ENCODE measurements at regions not wholly inside any gene's neighbourhood (a gene's known extent, or its start where the extent isn't known, plus 50 kb on each side); places are given as distances from the start of the nearest gene placed in this dataset.

DNA sequence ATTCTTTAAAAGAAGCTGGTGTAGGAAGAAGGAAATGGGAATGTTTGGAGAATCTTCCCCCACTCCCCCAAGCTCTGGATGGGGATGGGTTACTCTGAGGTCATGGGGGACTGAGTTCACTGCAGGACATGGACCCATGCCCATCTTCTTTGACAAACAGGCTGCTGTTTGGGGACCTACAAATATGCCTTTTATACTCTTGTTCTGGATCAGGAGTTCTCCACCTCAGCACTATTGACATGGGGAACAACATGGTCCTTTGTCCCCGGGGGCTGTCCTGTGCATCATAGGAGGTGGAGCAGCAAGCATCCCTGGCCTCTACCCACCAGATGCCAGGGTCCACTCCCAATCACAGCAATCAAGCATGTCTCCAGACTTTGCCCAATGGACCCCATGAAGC is 365.8 kb upstream of the C1orf174 start:
- TF ChIP-seq, protein P1, sequence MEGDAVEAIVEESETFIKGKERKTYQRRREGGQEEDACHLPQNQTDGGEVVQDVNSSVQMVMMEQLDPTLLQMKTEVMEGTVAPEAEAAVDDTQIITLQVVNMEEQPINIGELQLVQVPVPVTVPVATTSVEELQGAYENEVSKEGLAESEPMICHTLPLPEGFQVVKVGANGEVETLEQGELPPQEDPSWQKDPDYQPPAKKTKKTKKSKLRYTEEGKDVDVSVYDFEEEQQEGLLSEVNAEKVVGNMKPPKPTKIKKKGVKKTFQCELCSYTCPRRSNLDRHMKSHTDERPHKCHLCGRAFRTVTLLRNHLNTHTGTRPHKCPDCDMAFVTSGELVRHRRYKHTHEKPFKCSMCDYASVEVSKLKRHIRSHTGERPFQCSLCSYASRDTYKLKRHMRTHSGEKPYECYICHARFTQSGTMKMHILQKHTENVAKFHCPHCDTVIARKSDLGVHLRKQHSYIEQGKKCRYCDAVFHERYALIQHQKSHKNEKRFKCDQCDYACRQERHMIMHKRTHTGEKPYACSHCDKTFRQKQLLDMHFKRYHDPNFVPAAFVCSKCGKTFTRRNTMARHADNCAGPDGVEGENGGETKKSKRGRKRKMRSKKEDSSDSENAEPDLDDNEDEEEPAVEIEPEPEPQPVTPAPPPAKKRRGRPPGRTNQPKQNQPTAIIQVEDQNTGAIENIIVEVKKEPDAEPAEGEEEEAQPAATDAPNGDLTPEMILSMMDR (IDR thresholded peaks at IDR 0.05; ENCODE audit: insufficient read depth, low read length, poor library complexity, severe bottlenecking) = no peak
- no peaks in the 10 kb centered on the region for H3K36me3 ChIP-seq (ENCODE audit: control insufficient read depth, insufficient read depth, low read length)
- no peaks in the 10 kb centered on the region for H3K27me3 ChIP-seq (replicated peaks; ENCODE audit: control insufficient read depth, insufficient read depth, low read length)
- no peak overlapping the region for H3K4me3 ChIP-seq (replicated peaks; ENCODE audit: low read depth, low read length)
- DNase-seq (ENCODE audit: extremely low read depth, insufficient read length) = no peak

DNA sequence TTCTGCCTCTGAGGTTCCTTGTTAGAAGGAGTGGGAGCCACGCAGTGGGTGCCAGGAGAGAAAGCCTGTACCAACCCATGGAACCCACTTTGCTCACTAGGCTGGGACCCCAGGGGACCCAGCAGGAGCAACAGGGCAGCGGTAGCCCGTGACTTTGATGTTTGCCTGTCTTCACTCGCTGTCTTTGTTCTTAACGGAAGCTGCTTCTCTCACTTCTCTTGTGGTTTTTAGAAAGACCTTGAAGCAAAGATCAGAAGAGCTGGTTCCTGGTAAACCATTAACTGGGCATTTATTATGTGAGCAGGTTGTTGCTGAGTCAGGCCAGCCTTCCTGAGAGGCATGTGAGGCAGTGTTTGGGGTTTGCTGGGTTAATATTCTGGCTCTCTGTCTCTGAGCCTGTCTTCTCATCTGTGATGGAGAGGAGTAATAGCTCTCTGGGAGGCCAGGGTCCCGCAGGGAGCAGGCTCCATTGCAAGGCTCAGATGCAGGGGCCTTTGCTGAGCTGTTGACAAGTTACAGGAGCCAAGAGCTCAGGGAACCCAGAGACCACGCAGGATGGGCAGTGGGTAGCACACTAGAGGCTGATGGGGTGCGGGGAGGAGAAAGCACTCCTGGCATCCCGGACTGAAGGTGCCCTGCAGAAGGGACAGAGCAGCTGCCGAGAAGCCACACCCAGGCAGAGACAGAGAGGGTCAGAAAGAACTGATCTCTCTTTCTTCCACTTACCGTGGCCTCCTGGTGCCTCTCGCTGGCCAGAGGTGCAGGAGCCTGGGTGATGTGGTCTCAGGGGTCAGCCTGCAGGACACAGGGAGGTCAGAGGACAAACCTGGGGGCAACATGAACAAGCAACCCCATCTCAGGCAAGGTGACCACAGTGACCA is 367.5 kb upstream of the C1orf174 start:
- TF ChIP-seq, protein P1 (IDR thresholded peaks at IDR 0.05; ENCODE audit: insufficient read depth, low read length, poor library complexity, severe bottlenecking) = no peak
- Histone ChIP-seq H3K27me3 (replicated peaks; ENCODE audit: control insufficient read depth, insufficient read depth, low read length) (no peaks in the 10 kb centered on the region), H3K4me3 (replicated peaks; ENCODE audit: low read depth, low read length) (no peak overlapping the region), H3K36me3 (ENCODE audit: control insufficient read depth, insufficient read depth, low read length) (no peaks in the 10 kb centered on the region)
- DNase-seq (ENCODE audit: extremely low read depth, insufficient read length) = no peak

GRCh38 chr1:4268262-4268888 is 368.3 kb upstream of the C1orf174 start:
- no peak overlapping the region for H3K4me3 ChIP-seq (replicated peaks; ENCODE audit: low read depth, low read length)
- H3K27me3 ChIP-seq (replicated peaks; ENCODE audit: control insufficient read depth, insufficient read depth, low read length) = no peaks in the 10 kb centered on the region
- no peaks in the 10 kb centered on the region for H3K36me3 ChIP-seq (ENCODE audit: control insufficient read depth, insufficient read depth, low read length)
- DNase-seq (ENCODE audit: extremely low read depth, insufficient read length) = no peak
- TF ChIP-seq, protein P1 (IDR thresholded peaks at IDR 0.05; ENCODE audit: insufficient read depth, low read length, poor library complexity, severe bottlenecking) = no peak

- H3K27me3 ChIP-seq (replicated peaks; ENCODE audit: control insufficient read depth, insufficient read depth, low read length) = no peaks in the 10 kb centered on the region
- H3K4me3 ChIP-seq (replicated peaks; ENCODE audit: low read depth, low read length) = no peak overlapping the region
- DNase-seq (ENCODE audit: extremely low read depth, insufficient read length) = no peak
- H3K36me3 ChIP-seq (ENCODE audit: control insufficient read depth, insufficient read depth, low read length) = no peaks in the 10 kb centered on the region
- TF ChIP-seq, protein P1 (IDR thresholded peaks at IDR 0.05; ENCODE audit: insufficient read depth, low read length, poor library complexity, severe bottlenecking) = no peak
Observed at GRCh38 chr1:4268889-4269284, 368.8 kb upstream of the C1orf174 start.

DNA sequence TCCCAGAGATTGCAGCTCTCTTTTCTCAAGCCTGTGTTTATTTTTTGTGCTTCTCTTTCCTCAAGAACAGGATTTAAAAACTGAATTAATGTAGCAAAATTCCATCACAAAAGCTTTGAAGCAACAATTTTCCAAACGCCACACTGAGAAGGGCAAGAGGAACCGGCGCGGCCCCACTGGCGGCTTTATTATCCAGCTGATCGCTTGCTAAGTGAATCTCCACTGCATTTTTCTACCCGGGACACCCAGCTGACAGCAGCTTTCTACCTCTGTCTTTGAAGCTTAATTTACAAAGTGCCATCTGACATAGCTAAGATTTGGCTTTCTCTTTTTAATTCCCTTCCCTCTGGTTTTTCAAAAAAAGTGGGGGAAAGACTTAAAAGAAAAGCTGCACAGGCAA is 369.3 kb upstream of the C1orf174 start:
- Histone ChIP-seq H3K4me3 (replicated peaks; ENCODE audit: low read depth, low read length) (no peak overlapping the region), H3K36me3 (ENCODE audit: control insufficient read depth, insufficient read depth, low read length) (no peaks in the 10 kb centered on the region), H3K27me3 (replicated peaks; ENCODE audit: control insufficient read depth, insufficient read depth, low read length) (no peaks in the 10 kb centered on the region)
- TF ChIP-seq, protein P1 (IDR thresholded peaks at IDR 0.05; ENCODE audit: insufficient read depth, low read length, poor library complexity, severe bottlenecking) = no peak
- no peak for DNase-seq (ENCODE audit: extremely low read depth, insufficient read length)

Data from GM06990 (cell line).